ENCODE measurements at regions not wholly inside any gene's neighbourhood (a gene's known extent, or its start where the extent isn't known, plus 50 kb on each side); places are given as distances from the start of the nearest gene placed in this dataset.
"Not testable (repeated sequence)": the region's sequence is repeated elsewhere in the genome, so short reads cannot be mapped to it uniquely, and the experiment has no call there.

- DNase-seq (ENCODE audit: low read depth, low spot score); H3K4me3 ChIP-seq (ENCODE audit: low read length): not testable (repeated sequence)
These were observed 210.6 kb upstream of the PLGLB2 start for GRCh38 chr2:87537251-87537671.

GRCh38 chr2:87538268-87538667, 209.6 kb upstream of the PLGLB2 start:
- not testable (repeated sequence) for DNase-seq (ENCODE audit: low read depth, low spot score); H3K4me3 ChIP-seq (ENCODE audit: low read length)

- DNase-seq (ENCODE audit: low read depth, low spot score); H3K4me3 ChIP-seq (ENCODE audit: low read length): not testable (repeated sequence)
These were observed 208.5 kb upstream of the PLGLB2 start for GRCh38 chr2:87539151-87539943.

- DNase-seq (ENCODE audit: low read depth, low spot score); H3K4me3 ChIP-seq (ENCODE audit: low read length): not testable (repeated sequence)
These were observed 207.6 kb upstream of the PLGLB2 start for GRCh38 chr2:87540242-87540641.

- not testable (repeated sequence) for H3K4me3 ChIP-seq (ENCODE audit: low read length)
- DNase-seq (ENCODE audit: low read depth, low spot score) = peak; percentile 63
These were observed 205.2 kb upstream of the PLGLB2 start for GRCh38 chr2:87542599-87543174.

- DNase-seq (ENCODE audit: low read depth, low spot score); H3K4me3 ChIP-seq (ENCODE audit: low read length): not testable (repeated sequence)
These were observed 204.1 kb upstream of the PLGLB2 start for GRCh38 chr2:87543797-87544196.

GRCh38 chr2:87547106-87547505, 200.8 kb upstream of the PLGLB2 start:
- not testable (repeated sequence) for DNase-seq (ENCODE audit: low read depth, low spot score)

GRCh38 chr2:87547966-87548365, 199.9 kb upstream of the PLGLB2 start:
- not testable (repeated sequence) for DNase-seq (ENCODE audit: low read depth, low spot score); H3K4me3 ChIP-seq (ENCODE audit: low read length)

More at GRCh38 chr2:87547106-87547505, 200.8 kb upstream of the PLGLB2 start:
- H3K4me3 ChIP-seq (ENCODE audit: low read length) = not testable (repeated sequence)

GRCh38 chr2:87548681-87549536, 199.0 kb upstream of the PLGLB2 start:
- H3K4me3 ChIP-seq (ENCODE audit: low read length); DNase-seq (ENCODE audit: low read depth, low spot score): not testable (repeated sequence)

GRCh38 chr2:87549561-87550202, 198.2 kb upstream of the PLGLB2 start:
- not testable (repeated sequence) for H3K4me3 ChIP-seq (ENCODE audit: low read length); DNase-seq (ENCODE audit: low read depth, low spot score)

- not testable (repeated sequence) for DNase-seq (ENCODE audit: low read depth, low spot score); H3K4me3 ChIP-seq (ENCODE audit: low read length)
These were observed 193.2 kb upstream of the PLGLB2 start for GRCh38 chr2:87554678-87555077.

- not testable (repeated sequence) for H3K4me3 ChIP-seq (ENCODE audit: low read length); DNase-seq (ENCODE audit: low read depth, low spot score)
These were observed 192.8 kb upstream of the PLGLB2 start for GRCh38 chr2:87555082-87555481.

- not testable (repeated sequence) for DNase-seq (ENCODE audit: low read depth, low spot score); H3K4me3 ChIP-seq (ENCODE audit: low read length)
These were observed 188.9 kb upstream of the PLGLB2 start for GRCh38 chr2:87559001-87559400.

GRCh38 chr2:87559735-87560134, 188.2 kb upstream of the PLGLB2 start:
- DNase-seq (ENCODE audit: low read depth, low spot score); H3K4me3 ChIP-seq (ENCODE audit: low read length): not testable (repeated sequence)

- not testable (repeated sequence) for H3K4me3 ChIP-seq (ENCODE audit: low read length); DNase-seq (ENCODE audit: low read depth, low spot score)
These were observed 182.8 kb upstream of the PLGLB2 start for GRCh38 chr2:87565116-87565515.

GRCh38 chr2:87566531-87566930, 181.4 kb upstream of the PLGLB2 start:
- not testable (repeated sequence) for DNase-seq (ENCODE audit: low read depth, low spot score); H3K4me3 ChIP-seq (ENCODE audit: low read length)

GRCh38 chr2:87567093-87567492, 180.8 kb upstream of the PLGLB2 start:
- DNase-seq (ENCODE audit: low read depth, low spot score); H3K4me3 ChIP-seq (ENCODE audit: low read length): not testable (repeated sequence)

GRCh38 chr2:87567912-87568311, 180.0 kb upstream of the PLGLB2 start:
- not testable (repeated sequence) for H3K4me3 ChIP-seq (ENCODE audit: low read length); DNase-seq (ENCODE audit: low read depth, low spot score)

All from Jurkat, Clone E6-1 (cell line).